OCI-LY3 (cell line): ENCODE measurements at regions not wholly inside any gene's neighbourhood (a gene's known extent, or its start where the extent isn't known, plus 50 kb on each side); places are given as distances from the start of the nearest gene placed in this dataset.

ENCODE experiments used
- H2AFZ ChIP-seq: fragments of 200-600, 300-600 bp; shearing (Covaris generic); 2 replicates; pipeline ENCODE4 v1.6.0; 2014; ENCODE audit warnings: antibody characterized with exemption, low read depth, low read length
- H3K27ac ChIP-seq: fragments of 200-600, 300-600 bp; sonication (generic); 2 replicates; pipeline ENCODE4 v1.5.1; 2014; ENCODE audit warnings: mild to moderate bottlenecking, low read length, moderate library complexity, mixed read lengths
- H3K27me3 ChIP-seq: fragments of 200-600, 300-600 bp; sonication (generic); 2 replicates; pipeline ENCODE4 v1.6.1; 2014; ENCODE audit warnings: low read depth, low read length, mixed read lengths
- H3K36me3 ChIP-seq: fragments of 200-600, 300-600 bp; sonication (generic); replicated peaks from 2 replicates; pipeline ENCODE3; 2014; ENCODE audit warnings: low read depth, low read length, mixed read lengths
- H3K4me1 ChIP-seq: fragments of 300-600, 200-600 bp; sonication (generic); 2 replicates; pipeline ENCODE4 v1.6.1; 2014; ENCODE audit warnings: low read length, mixed read lengths
- H3K4me2 ChIP-seq: fragments of 200-600, 300-600 bp; sonication (generic); 2 replicates; pipeline ENCODE4 v1.6.1; 2014; ENCODE audit warnings: low read length, mixed read lengths
- H3K4me3 ChIP-seq: fragments of 300-600, 200-600 bp; sonication (generic); 2 replicates; pipeline ENCODE4 v1.5.1; 2014; ENCODE audit warnings: antibody characterized with exemption, mild to moderate bottlenecking, low read length, moderate library complexity
- H3K79me2 ChIP-seq: fragments of 300-600, 200-600 bp; shearing (Covaris generic); 2 replicates; pipeline ENCODE4 v1.6.1; 2014; ENCODE audit warnings: mild to moderate bottlenecking, low read length, mixed read lengths
- H3K9ac ChIP-seq: fragments of 300-600, 200-600 bp; shearing (Covaris generic); 2 replicates; pipeline ENCODE4 v1.6.0; 2014; ENCODE audit warnings: mild to moderate bottlenecking, low read length, moderate library complexity
- H3K9me3 ChIP-seq: fragments of 200-600, 300-600 bp; shearing (Covaris generic); 2 replicates; pipeline ENCODE4 v1.6.1; 2014; ENCODE audit warnings: low read length, mixed read lengths; ENCODE audit not compliant: insufficient read depth
- H4K20me1 ChIP-seq: fragments of 200-600, 300-600 bp; sonication (generic); 2 replicates; pipeline ENCODE4 v1.6.1; 2016; ENCODE audit warnings: low read length, mixed read lengths; ENCODE audit not compliant: insufficient read depth
- EZH2phosphoT487 ChIP-seq: fragments of 200-600 bp; shearing (Covaris generic); IDR thresholded peaks from 2 replicates; pipeline ENCODE4 v1.6.1; 2018; ENCODE audit warnings: antibody characterized with exemption, mixed run types, low read depth
- TF ChIP-seq, protein P1 (sequence below): fragments of 200-600, 300-600 bp; sonication (generic); IDR thresholded peaks from 2 replicates; pipeline ENCODE4 v1.5.1; 2014; ENCODE audit warnings: antibody characterized with exemption, low read length, low read depth

DNA sequence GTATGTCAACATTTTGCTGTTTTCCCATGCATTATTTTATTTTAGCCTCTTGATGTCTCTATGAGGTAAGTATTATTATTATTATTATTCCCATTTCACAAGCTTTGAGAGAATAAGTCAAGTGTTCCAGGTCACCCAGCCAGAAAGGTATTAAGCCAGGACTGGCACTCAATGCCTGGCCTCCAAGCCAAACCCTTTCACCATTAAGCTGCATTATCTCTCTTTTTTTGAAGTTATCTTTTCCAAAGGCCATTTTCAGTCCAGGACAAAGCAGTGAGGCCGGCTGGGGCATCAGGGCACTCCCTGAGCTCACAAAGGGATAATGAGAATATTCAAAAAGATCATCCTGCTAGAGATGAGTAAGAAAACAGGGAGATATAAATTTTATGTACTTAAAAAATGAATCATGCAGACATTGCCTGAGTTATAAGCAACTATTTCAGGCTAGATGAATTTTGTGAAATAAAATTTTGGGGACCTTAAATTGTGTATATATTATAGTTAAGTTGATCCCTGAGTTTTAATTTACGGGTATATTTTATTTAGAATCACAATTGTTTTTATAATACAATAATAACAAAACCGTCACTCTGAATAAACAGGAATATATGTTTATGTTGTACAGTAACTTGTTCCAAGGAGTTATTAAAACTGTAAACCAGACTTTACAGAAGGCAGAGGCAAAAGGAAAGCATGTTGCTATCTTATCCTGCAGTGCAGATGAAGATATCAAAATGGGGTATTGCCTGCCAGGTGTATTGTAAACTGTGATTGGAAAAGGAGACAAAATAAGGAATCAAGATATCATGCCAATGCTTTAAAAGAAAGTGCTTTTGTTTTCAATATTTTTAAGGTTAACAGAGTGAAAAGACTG lies 51.3 kb upstream of the CAV2 start:
- H3K4me1 ChIP-seq = peaks cover 11% of the 10 kb centered on the region
- H3K9ac ChIP-seq = no peak overlapping the region
- H3K79me2 ChIP-seq = no peaks in the 10 kb centered on the region
- no peak overlapping the region for H3K4me3 ChIP-seq
- no peaks in the 10 kb centered on the region for H4K20me1 ChIP-seq
- 0 out of 2 replicates have a peak, but pooled peaks cover 4% of the 10 kb centered on the region for H3K27me3 ChIP-seq
- H3K27ac ChIP-seq = no peak overlapping the region
- no peak overlapping the region for H3K4me2 ChIP-seq
- no peak overlapping the region for H2AFZ ChIP-seq
- no peaks in the 10 kb centered on the region for H3K36me3 ChIP-seq
- no peaks in the 10 kb centered on the region for H3K9me3 ChIP-seq
- TF ChIP-seq, protein P1, sequence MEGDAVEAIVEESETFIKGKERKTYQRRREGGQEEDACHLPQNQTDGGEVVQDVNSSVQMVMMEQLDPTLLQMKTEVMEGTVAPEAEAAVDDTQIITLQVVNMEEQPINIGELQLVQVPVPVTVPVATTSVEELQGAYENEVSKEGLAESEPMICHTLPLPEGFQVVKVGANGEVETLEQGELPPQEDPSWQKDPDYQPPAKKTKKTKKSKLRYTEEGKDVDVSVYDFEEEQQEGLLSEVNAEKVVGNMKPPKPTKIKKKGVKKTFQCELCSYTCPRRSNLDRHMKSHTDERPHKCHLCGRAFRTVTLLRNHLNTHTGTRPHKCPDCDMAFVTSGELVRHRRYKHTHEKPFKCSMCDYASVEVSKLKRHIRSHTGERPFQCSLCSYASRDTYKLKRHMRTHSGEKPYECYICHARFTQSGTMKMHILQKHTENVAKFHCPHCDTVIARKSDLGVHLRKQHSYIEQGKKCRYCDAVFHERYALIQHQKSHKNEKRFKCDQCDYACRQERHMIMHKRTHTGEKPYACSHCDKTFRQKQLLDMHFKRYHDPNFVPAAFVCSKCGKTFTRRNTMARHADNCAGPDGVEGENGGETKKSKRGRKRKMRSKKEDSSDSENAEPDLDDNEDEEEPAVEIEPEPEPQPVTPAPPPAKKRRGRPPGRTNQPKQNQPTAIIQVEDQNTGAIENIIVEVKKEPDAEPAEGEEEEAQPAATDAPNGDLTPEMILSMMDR = no peak
- TF ChIP-seq EZH2phosphoT487 = no peak

DNA sequence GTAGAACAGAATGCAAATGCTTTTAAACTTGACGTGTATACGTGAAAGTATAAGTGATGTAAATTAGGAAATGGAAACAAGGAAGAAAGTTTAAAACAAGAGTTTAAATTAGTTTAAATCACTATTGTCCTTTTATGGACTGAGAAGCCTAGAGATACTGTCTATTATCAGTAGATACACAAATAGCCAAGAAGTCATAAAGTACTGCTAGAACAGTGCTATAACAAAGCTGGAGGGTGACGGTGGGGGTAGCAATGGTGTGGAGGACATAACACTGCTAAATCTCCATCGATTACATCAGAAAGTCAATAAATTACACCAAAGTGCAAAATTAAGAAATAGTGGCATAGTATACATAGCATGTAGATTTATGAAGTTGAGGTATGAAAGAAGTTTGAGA lies 50.1 kb upstream of the CAV2 start:
- Histone ChIP-seq H3K9ac (no peak overlapping the region), H3K79me2 (no peaks in the 10 kb centered on the region), H3K4me3 (no peak overlapping the region), H3K36me3 (no peaks in the 10 kb centered on the region), H2AFZ (no peak overlapping the region), H4K20me1 (no peaks in the 10 kb centered on the region), H3K27ac (no peak overlapping the region), H3K4me2 (no peak overlapping the region), H3K9me3 (no peaks in the 10 kb centered on the region), H3K4me1 (peaks cover 11% of the 10 kb centered on the region), H3K27me3 (0 out of 2 replicates have a peak, but pooled peaks cover 4% of the 10 kb centered on the region)
- no peak for TF ChIP-seq EZH2phosphoT487
- TF ChIP-seq, protein P1 = no peak
